ENCODE measurements at regions not wholly inside any gene's neighbourhood (a gene's known extent, or its start where the extent isn't known, plus 50 kb on each side); places are given as distances from the start of the nearest gene placed in this dataset.
A peak's percentile ranks its signal among the peaks of the same experiment; 100 is the strongest.

DNA sequence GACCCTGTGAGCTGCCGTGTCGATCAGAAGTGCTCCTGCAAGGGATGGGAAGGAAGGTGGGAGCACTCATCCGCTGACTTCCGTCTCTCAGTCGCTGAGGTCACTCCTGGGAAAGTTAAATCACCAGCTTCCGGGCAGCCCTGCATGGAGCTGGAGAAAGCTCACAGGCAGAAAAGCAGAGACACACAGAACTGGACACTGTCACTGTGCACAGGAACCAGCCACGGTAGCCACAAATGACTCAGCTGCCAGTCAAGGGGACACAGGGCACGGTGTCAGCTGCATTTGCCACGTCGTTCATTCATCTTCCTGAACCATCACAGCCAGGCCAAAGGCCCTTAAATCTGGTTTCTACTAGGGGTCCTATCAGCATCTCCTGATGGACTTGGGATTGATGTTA is 226.4 kb upstream of the PSMD7 start:
- H3K9ac ChIP-seq (ENCODE audit: insufficient read depth, low read depth, low read length), result no peak overlapping the region
- no peaks in the 10 kb centered on the region for H4K20me1 ChIP-seq (ENCODE audit: insufficient read depth, low read length)
- FAIRE-seq (no peak), DNase-seq (ENCODE audit: low spot score) (no peak), ATAC-seq (no peak)
- POLR2A ChIA-PET, result no interaction called here
- 32% methylated on average over 10 of the region's 10 CpGs for WGBS (ENCODE audit: low lambda C conversion rate)
- intact Hi-C loops (cut with micrococcal nuclease; ENCODE audit: unreplicated experiment), result no loop called here
- H3K4me2 ChIP-seq (ENCODE audit: low read depth, low read length), result no peak overlapping the region
- H2AFZ ChIP-seq (ENCODE audit: low read length), result no peak overlapping the region
- peaks cover 2% of the 10 kb centered on the region; the same call in 1 of the 2 replicates for H3K9me3 ChIP-seq (ENCODE audit: low read length)
- TF ChIP-seq ZNF263 (CRISPR knock-in tag; IDR thresholded peaks at IDR 0.05) (peak; percentile 62; the same call in 1 of the 2 replicates), GTF3A (CRISPR knock-in tag; conservative IDR thresholded peaks at IDR 0.05) (no peak), AHR (CRISPR knock-in tag; IDR thresholded peaks at IDR 0.05) (no peak), FOXP1 (IDR thresholded peaks at IDR 0.05) (no peak), FOXP1 (CRISPR knock-in tag; IDR thresholded peaks at IDR 0.05) (no peak)
- TF ChIP-seq, protein P1, sequence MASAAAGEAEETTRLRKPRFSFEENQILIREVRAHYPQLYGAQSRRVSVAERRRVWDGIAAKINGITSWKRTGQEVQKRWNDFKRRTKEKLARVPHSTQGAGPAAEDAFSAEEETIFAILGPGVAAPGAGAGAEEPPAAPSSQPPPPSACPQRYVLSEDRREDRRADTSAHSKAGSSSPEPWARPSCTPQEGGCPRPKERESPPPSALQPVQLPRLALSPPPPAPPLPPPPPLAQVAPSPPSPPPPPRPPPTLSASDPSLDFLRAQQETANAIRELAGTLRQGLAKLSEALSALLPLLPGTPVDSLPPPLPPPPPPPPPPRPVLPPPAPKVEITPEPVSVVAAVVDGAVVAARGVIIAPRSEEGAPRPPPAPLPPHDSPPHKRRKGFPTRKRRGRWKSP (CRISPR knock-in tag; IDR thresholded peaks at IDR 0.05), result no peak
- no peak overlapping the region for H3K27ac ChIP-seq (ENCODE audit: extremely low read length, insufficient read depth, low read length)
- peaks cover 3 to 20% of the 10 kb centered on the region in 2 experiments; a peak in 4 of 5 replicates for H3K27me3 ChIP-seq (ENCODE audit: control insufficient read depth in 1 of 2, insufficient read depth in 2 of 2, low read length in 2 of 2)
- in situ Hi-C loops (cut with HindIII; ENCODE audit: extremely low pct_ligation_motif_present, low pct_unique_long_range_greater_than_20kb), result no loop called here
- H3K36me3 ChIP-seq (replicated peaks in 1 of 2; ENCODE audit: control insufficient read depth in 1 of 2, insufficient read depth in 2 of 2, low read length in 2 of 2), result no peaks in the 10 kb centered on the region
- CTCF ChIA-PET (ENCODE audit: low intra/inter-chr PET ratio, low total read pairs), result no interaction called here
- no peak overlapping the region for H3K4me3 ChIP-seq (replicated peaks in 1 of 3; ENCODE audit: insufficient read depth in 1 of 3, low read depth in 2 of 3, low read length in 3 of 3)
- H3K79me2 ChIP-seq (ENCODE audit: insufficient read depth, low read length), result no peaks in the 10 kb centered on the region
- H3K4me1 ChIP-seq (ENCODE audit: insufficient read depth, low read length), result no peaks in the 10 kb centered on the region
- no TSS peak for BruUV-seq (replicated peaks)

DNA sequence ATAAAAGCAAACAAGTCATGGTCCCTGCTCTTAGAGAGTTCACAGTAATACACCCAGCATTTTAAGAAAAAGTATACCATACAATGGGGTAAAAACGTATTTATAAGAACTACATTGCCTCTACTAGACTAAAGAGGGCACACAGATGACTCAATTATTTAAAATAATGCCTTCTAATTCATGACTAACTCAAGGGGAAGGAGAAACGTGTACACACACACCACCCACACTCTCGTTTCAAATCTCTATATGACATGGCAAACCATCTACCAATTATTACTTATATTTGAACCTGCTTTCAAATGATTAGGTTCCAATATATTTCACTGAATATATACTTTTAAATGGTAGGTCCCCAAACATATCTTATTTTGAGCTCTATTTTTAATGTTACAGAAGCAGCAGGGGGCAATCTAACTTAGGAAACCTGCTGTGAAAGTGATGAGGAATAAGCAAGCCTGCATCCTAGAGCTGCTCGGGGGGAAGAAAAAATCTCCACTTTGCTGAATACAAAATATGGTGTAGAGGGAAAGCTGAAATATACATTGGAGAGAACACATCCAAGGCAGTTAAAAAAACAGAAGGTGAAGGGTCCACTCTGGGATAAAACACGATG is 232.4 kb upstream of the PSMD7 start:
- no TSS peak for BruUV-seq (replicated peaks)
- Histone ChIP-seq H3K9ac (ENCODE audit: insufficient read depth, low read depth, low read length) (no peak overlapping the region), H3K9me3 (ENCODE audit: low read length) (no peaks in the 10 kb centered on the region), H3K4me1 (ENCODE audit: insufficient read depth, low read length) (no peaks in the 10 kb centered on the region), H3K79me2 (ENCODE audit: insufficient read depth, low read length) (no peaks in the 10 kb centered on the region), H3K36me3 (replicated peaks in 1 of 2; ENCODE audit: control insufficient read depth in 1 of 2, insufficient read depth in 2 of 2, low read length in 2 of 2) (no peaks in the 10 kb centered on the region), H3K4me2 (ENCODE audit: low read depth, low read length) (no peak overlapping the region), H4K20me1 (ENCODE audit: insufficient read depth, low read length) (no peaks in the 10 kb centered on the region), H3K27me3 (ENCODE audit: control insufficient read depth in 1 of 2, insufficient read depth in 2 of 2, low read length in 2 of 2) (peaks cover 0 to 12% of the 10 kb centered on the region in 2 experiments; a peak in 2 of 5 replicates), H3K4me3 (replicated peaks in 1 of 3; ENCODE audit: insufficient read depth in 1 of 3, low read depth in 2 of 3, low read length in 3 of 3) (no peak overlapping the region), H2AFZ (ENCODE audit: low read length) (no peak overlapping the region), H3K27ac (ENCODE audit: extremely low read length, insufficient read depth, low read length) (no peak overlapping the region)
- no peak for FAIRE-seq
- WGBS (ENCODE audit: low lambda C conversion rate), result under 1% methylated on average over 5 of the region's 5 CpGs
- no peak for DNase-seq (ENCODE audit: low spot score)
- in situ Hi-C loops (cut with HindIII; ENCODE audit: extremely low pct_ligation_motif_present, low pct_unique_long_range_greater_than_20kb) (no loop called here), intact Hi-C loops (cut with micrococcal nuclease; ENCODE audit: unreplicated experiment) (no loop called here)
- ChIA-PET POLR2A (no interaction called here), CTCF (ENCODE audit: low intra/inter-chr PET ratio, low total read pairs) (no interaction called here)
- ATAC-seq, result no peak
- TF ChIP-seq SALL2 (CRISPR knock-in tag; IDR thresholded peaks at IDR 0.05), result no peak
- TF ChIP-seq, protein P2, sequence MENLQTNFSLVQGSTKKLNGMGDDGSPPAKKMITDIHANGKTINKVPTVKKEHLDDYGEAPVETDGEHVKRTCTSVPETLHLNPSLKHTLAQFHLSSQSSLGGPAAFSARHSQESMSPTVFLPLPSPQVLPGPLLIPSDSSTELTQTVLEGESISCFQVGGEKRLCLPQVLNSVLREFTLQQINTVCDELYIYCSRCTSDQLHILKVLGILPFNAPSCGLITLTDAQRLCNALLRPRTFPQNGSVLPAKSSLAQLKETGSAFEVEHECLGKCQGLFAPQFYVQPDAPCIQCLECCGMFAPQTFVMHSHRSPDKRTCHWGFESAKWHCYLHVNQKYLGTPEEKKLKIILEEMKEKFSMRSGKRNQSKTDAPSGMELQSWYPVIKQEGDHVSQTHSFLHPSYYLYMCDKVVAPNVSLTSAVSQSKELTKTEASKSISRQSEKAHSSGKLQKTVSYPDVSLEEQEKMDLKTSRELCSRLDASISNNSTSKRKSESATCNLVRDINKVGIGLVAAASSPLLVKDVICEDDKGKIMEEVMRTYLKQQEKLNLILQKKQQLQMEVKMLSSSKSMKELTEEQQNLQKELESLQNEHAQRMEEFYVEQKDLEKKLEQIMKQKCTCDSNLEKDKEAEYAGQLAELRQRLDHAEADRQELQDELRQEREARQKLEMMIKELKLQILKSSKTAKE (CRISPR knock-in tag; IDR thresholded peaks at IDR 0.05; ENCODE audit: borderline replicate concordance), result no peak
- no peak for TF ChIP-seq FOXA3 (CRISPR knock-in tag; IDR thresholded peaks at IDR 0.05)
- TF ChIP-seq, protein P3, sequence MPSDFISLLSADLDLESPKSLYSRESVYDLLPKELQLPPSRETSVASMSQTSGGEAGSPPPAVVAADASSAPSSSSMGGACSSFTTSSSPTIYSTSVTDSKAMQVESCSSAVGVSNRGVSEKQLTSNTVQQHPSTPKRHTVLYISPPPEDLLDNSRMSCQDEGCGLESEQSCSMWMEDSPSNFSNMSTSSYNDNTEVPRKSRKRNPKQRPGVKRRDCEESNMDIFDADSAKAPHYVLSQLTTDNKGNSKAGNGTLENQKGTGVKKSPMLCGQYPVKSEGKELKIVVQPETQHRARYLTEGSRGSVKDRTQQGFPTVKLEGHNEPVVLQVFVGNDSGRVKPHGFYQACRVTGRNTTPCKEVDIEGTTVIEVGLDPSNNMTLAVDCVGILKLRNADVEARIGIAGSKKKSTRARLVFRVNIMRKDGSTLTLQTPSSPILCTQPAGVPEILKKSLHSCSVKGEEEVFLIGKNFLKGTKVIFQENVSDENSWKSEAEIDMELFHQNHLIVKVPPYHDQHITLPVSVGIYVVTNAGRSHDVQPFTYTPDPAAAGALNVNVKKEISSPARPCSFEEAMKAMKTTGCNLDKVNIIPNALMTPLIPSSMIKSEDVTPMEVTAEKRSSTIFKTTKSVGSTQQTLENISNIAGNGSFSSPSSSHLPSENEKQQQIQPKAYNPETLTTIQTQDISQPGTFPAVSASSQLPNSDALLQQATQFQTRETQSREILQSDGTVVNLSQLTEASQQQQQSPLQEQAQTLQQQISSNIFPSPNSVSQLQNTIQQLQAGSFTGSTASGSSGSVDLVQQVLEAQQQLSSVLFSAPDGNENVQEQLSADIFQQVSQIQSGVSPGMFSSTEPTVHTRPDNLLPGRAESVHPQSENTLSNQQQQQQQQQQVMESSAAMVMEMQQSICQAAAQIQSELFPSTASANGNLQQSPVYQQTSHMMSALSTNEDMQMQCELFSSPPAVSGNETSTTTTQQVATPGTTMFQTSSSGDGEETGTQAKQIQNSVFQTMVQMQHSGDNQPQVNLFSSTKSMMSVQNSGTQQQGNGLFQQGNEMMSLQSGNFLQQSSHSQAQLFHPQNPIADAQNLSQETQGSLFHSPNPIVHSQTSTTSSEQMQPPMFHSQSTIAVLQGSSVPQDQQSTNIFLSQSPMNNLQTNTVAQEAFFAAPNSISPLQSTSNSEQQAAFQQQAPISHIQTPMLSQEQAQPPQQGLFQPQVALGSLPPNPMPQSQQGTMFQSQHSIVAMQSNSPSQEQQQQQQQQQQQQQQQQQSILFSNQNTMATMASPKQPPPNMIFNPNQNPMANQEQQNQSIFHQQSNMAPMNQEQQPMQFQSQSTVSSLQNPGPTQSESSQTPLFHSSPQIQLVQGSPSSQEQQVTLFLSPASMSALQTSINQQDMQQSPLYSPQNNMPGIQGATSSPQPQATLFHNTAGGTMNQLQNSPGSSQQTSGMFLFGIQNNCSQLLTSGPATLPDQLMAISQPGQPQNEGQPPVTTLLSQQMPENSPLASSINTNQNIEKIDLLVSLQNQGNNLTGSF (CRISPR knock-in tag; IDR thresholded peaks at IDR 0.05), result no peak
- no peak for TF ChIP-seq HNRNPUL1 (IDR thresholded peaks at IDR 0.05; ENCODE audit: low read depth, low read length)

Measured in HepG2 (cell line).